BLaER1 treated with 17β-estradiol and CSF1 and Interleukin-3, amounts not matched to agents 10 nM and 100 nM (cell line): ENCODE measurements at regions not wholly inside any gene's neighbourhood (a gene's known extent, or its start where the extent isn't known, plus 50 kb on each side); places are given as distances from the start of the nearest gene placed in this dataset.

Source experiments
- H3K27ac ChIP-seq, 11 experiments: shearing (Covaris generic); formaldehyde crosslinking; 2 replicates each; pipeline ENCODE4 v1.8.1; 2022
- H3K27me3 ChIP-seq, 11 experiments: shearing (Covaris generic); formaldehyde crosslinking; 2 replicates each; pipeline ENCODE4 v1.8.1; 2022
- H3K36me3 ChIP-seq, 11 experiments: shearing (Covaris generic); formaldehyde crosslinking; 2 replicates each; pipeline ENCODE4 v1.8.1; 2022
- H3K4me1 ChIP-seq, 10 experiments: shearing (Covaris generic); formaldehyde crosslinking; 2 replicates each; pipeline ENCODE4 v1.8.1; 2022
- H3K4me2 ChIP-seq, 11 experiments: shearing (Covaris generic); formaldehyde crosslinking; 2 replicates each; pipeline ENCODE4 v1.8.1; 2022
- H3K4me3 ChIP-seq, 10 experiments: shearing (Covaris generic); formaldehyde crosslinking; 2 replicates each; pipeline ENCODE4 v1.8.1; 2022
- H3K9ac ChIP-seq, 11 experiments: shearing (Covaris generic); formaldehyde crosslinking; 2 replicates each; pipeline ENCODE4 v1.8.1; 2022
- H3K9me3 ChIP-seq, 11 experiments: shearing (Covaris generic); formaldehyde crosslinking; replicated peaks in 1 of 11; 2 replicates each; pipeline ENCODE4 v1.8.1; 2022
- H4K20me1 ChIP-seq, 11 experiments: shearing (Covaris generic); formaldehyde crosslinking; 2 replicates each; pipeline ENCODE4 v1.8.1; 2022
- Cebpa-rat ChIP-seq, 11 experiments: shearing (Covaris generic); IDR thresholded peaks; 2 replicates each; pipeline ENCODE4 v1.8.1; 2022

GRCh38 chr1:56411484-56412180, 167.7 kb downstream of the PLPP3 start:
- H3K4me3 ChIP-seq, result no peak overlapping the region
- no peak for TF ChIP-seq Cebpa-rat (IDR thresholded peaks at IDR 0.05)
- peaks cover 0 to 19% (median 0%) of the 10 kb centered on the region in 11 experiments; a peak in 2 of 22 replicates for H3K27me3 ChIP-seq
- H3K4me2 ChIP-seq, result no peak overlapping the region
- no peak overlapping the region for H3K9ac ChIP-seq
- no peak overlapping the region for H3K27ac ChIP-seq
- no peaks in the 10 kb centered on the region; a peak in 2 of 20 replicates for H3K4me1 ChIP-seq
- H4K20me1 ChIP-seq, result no peaks in the 10 kb centered on the region
- no peaks in the 10 kb centered on the region for H3K36me3 ChIP-seq
- no peaks in the 10 kb centered on the region for H3K9me3 ChIP-seq

GRCh38 chr1:56411021-56411420, 168.3 kb downstream of the PLPP3 start:
- Histone ChIP-seq H3K9me3 (no peaks in the 10 kb centered on the region), H3K27me3 (peaks cover 0 to 19% (median 0%) of the 10 kb centered on the region in 11 experiments; a peak in 2 of 22 replicates), H3K27ac (no peak overlapping the region), H3K36me3 (no peaks in the 10 kb centered on the region), H3K4me1 (no peaks in the 10 kb centered on the region), H3K9ac (no peak overlapping the region), H3K4me2 (no peak overlapping the region), H3K4me3 (no peak overlapping the region), H4K20me1 (no peaks in the 10 kb centered on the region)
- TF ChIP-seq Cebpa-rat (IDR thresholded peaks at IDR 0.05), result no peak

- no peak for TF ChIP-seq Cebpa-rat (IDR thresholded peaks at IDR 0.05)
- Histone ChIP-seq H3K27ac (no peak overlapping the region), H3K36me3 (no peaks in the 10 kb centered on the region), H4K20me1 (no peaks in the 10 kb centered on the region), H3K27me3 (peaks cover 0 to 19% (median 0%) of the 10 kb centered on the region in 11 experiments; a peak in 4 of 22 replicates), H3K4me2 (no peak overlapping the region), H3K4me3 (no peak overlapping the region), H3K9me3 (no peaks in the 10 kb centered on the region), H3K4me1 (no peaks in the 10 kb centered on the region), H3K9ac (no peak overlapping the region)
Observed at GRCh38 chr1:56410405-56410804, 169.0 kb downstream of the PLPP3 start.

GRCh38 chr1:56409112-56409691, 170.2 kb downstream of the PLPP3 start:
- Histone ChIP-seq H3K4me2 (no peak overlapping the region), H3K9me3 (no peaks in the 10 kb centered on the region), H3K9ac (no peak overlapping the region), H3K27me3 (peaks cover 0 to 16% (median 0%) of the 10 kb centered on the region in 11 experiments; a peak in 4 of 22 replicates), H3K4me3 (no peak overlapping the region), H3K27ac (no peak overlapping the region), H4K20me1 (no peaks in the 10 kb centered on the region), H3K36me3 (no peaks in the 10 kb centered on the region), H3K4me1 (peaks cover 7 to 10% (median 9%) of the 10 kb centered on the region in 10 experiments; a peak in 19 of 20 replicates)
- TF ChIP-seq Cebpa-rat (IDR thresholded peaks at IDR 0.05), result no peak

- TF ChIP-seq Cebpa-rat (IDR thresholded peaks at IDR 0.05), result no peak
- H3K9ac ChIP-seq, result no peak overlapping the region
- no peak overlapping the region for H3K4me2 ChIP-seq
- 0 out of 22 replicates have a peak, but pooled peaks cover 0 to 6% (median 0%) of the 10 kb centered on the region in 11 experiments for H3K9me3 ChIP-seq
- H3K27me3 ChIP-seq, result peaks cover 0 to 16% (median 0%) of the 10 kb centered on the region in 11 experiments; a peak in 4 of 22 replicates
- no peaks in the 10 kb centered on the region for H4K20me1 ChIP-seq
- H3K36me3 ChIP-seq, result no peaks in the 10 kb centered on the region
- H3K4me3 ChIP-seq, result no peak overlapping the region
- H3K4me1 ChIP-seq, result peaks cover 7 to 17% (median 14%) of the 10 kb centered on the region in 10 experiments; a peak in 19 of 20 replicates
- no peak overlapping the region; a peak in 1 of 22 replicates for H3K27ac ChIP-seq
Observed at GRCh38 chr1:56406821-56407220, 172.5 kb downstream of the PLPP3 start.

- Histone ChIP-seq H3K4me2 (peak overlapping the region in 9 of 11 experiments; percentile 32 to 79 (median 74); a peak in 18 of 22 replicates), H3K27ac (peak overlapping the region in 2 of 11 experiments; percentile 8 to 38; a peak in 1 of 22 replicates), H3K4me3 (no peak overlapping the region), H4K20me1 (no peaks in the 10 kb centered on the region), H3K9me3 (peaks cover 0 to 6% (median 0%) of the 10 kb centered on the region in 11 experiments; a peak in 1 of 22 replicates), H3K9ac (no peak overlapping the region), H3K27me3 (peaks cover 0 to 16% (median 0%) of the 10 kb centered on the region in 11 experiments; a peak in 4 of 22 replicates), H3K36me3 (no peaks in the 10 kb centered on the region), H3K4me1 (peaks cover 7 to 17% (median 14%) of the 10 kb centered on the region in 10 experiments; a peak in 19 of 20 replicates)
- no peak for TF ChIP-seq Cebpa-rat (IDR thresholded peaks at IDR 0.05)
Observed at GRCh38 chr1:56404561-56405030, 174.8 kb downstream of the PLPP3 start.

- Histone ChIP-seq H3K4me3 (no peak overlapping the region), H3K9me3 (peaks cover 0 to 6% (median 0%) of the 10 kb centered on the region in 11 experiments; a peak in 1 of 22 replicates), H3K27me3 (peaks cover 0 to 16% (median 0%) of the 10 kb centered on the region in 11 experiments; a peak in 4 of 22 replicates), H3K4me2 (peak overlapping the region in 9 of 11 experiments; percentile 32 to 79 (median 74); a peak in 18 of 22 replicates), H3K36me3 (no peaks in the 10 kb centered on the region), H4K20me1 (no peaks in the 10 kb centered on the region), H3K27ac (peak overlapping the region in 2 of 11 experiments; percentile 8 to 38; a peak in 2 of 22 replicates), H3K4me1 (peaks cover 7 to 17% (median 14%) of the 10 kb centered on the region in 10 experiments; a peak in 19 of 20 replicates), H3K9ac (no peak overlapping the region)
- TF ChIP-seq Cebpa-rat (IDR thresholded peaks at IDR 0.05), result no peak
Observed at GRCh38 chr1:56404066-56404465, 175.3 kb downstream of the PLPP3 start.

GRCh38 chr1:56403321-56403720, 176.0 kb downstream of the PLPP3 start:
- Histone ChIP-seq H3K9ac (no peak overlapping the region), H3K4me1 (peaks cover 7 to 17% (median 14%) of the 10 kb centered on the region in 10 experiments; a peak in 19 of 20 replicates), H3K4me3 (no peak overlapping the region), H3K4me2 (peak overlapping the region in 3 of 11 experiments; percentile 68 to 78 (median 74); a peak in 3 of 22 replicates), H4K20me1 (no peaks in the 10 kb centered on the region), H3K36me3 (no peaks in the 10 kb centered on the region), H3K9me3 (peaks cover 0 to 6% (median 0%) of the 10 kb centered on the region in 11 experiments; a peak in 1 of 22 replicates), H3K27me3 (peaks cover 0 to 16% (median 0%) of the 10 kb centered on the region in 11 experiments; a peak in 4 of 22 replicates), H3K27ac (no peak overlapping the region)
- TF ChIP-seq Cebpa-rat (IDR thresholded peaks at IDR 0.05), result no peak

GRCh38 chr1:56401191-56401590, 178.2 kb downstream of the PLPP3 start:
- Histone ChIP-seq H3K27me3 (peaks cover 0 to 8% (median 0%) of the 10 kb centered on the region in 11 experiments; a peak in 4 of 22 replicates), H4K20me1 (no peaks in the 10 kb centered on the region), H3K4me1 (peaks cover 7 to 17% (median 14%) of the 10 kb centered on the region in 10 experiments; a peak in 19 of 20 replicates), H3K9ac (no peak overlapping the region), H3K9me3 (peaks cover 0 to 6% (median 0%) of the 10 kb centered on the region in 11 experiments; a peak in 1 of 22 replicates), H3K4me3 (no peak overlapping the region), H3K27ac (no peak overlapping the region), H3K36me3 (no peaks in the 10 kb centered on the region), H3K4me2 (no peak overlapping the region)
- no peak for TF ChIP-seq Cebpa-rat (IDR thresholded peaks at IDR 0.05)
